ENCODE measurements at regions not wholly inside any gene's neighbourhood (a gene's known extent, or its start where the extent isn't known, plus 50 kb on each side); places are given as distances from the start of the nearest gene placed in this dataset.

DNA sequence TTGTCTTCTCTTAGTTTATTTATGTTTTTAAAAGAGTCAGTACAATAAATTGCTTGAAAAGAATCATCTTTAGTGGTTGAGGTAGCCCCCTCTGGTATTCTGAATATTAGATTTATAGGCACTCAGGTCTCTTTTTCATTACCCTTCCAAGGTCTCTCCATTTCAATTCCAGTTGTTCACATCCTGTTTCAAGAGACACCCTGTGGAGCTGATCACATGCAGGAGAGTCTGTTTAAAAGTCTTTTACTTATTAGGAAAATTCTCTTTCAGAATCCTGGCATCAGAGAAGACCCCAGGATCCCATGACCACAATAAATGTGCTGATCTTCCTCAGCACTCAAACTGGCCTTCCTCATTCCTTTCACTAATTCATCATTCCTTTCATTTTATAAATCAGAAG is 195.7 kb downstream of the ZIC4 start:
- H3K4me1 ChIP-seq = peaks cover 0 to 8% (median 3%) of the 10 kb centered on the region in 10 experiments; a peak in 17 of 20 replicates
- no peaks in the 10 kb centered on the region for H4K20me1 ChIP-seq
- no peak overlapping the region for H3K27ac ChIP-seq
- no peak overlapping the region for H3K4me2 ChIP-seq
- no peak overlapping the region for H3K4me3 ChIP-seq
- no peaks in the 10 kb centered on the region for H3K27me3 ChIP-seq
- no peaks in the 10 kb centered on the region for H3K36me3 ChIP-seq
- H3K9me3 ChIP-seq (replicated peaks in 1 of 11) = peaks cover 9 to 28% (median 15%) of the 10 kb centered on the region in 11 experiments; a peak in 15 of 22 replicates
- H3K9ac ChIP-seq = no peak overlapping the region
- no peak for TF ChIP-seq Cebpa-rat (IDR thresholded peaks at IDR 0.05)

DNA sequence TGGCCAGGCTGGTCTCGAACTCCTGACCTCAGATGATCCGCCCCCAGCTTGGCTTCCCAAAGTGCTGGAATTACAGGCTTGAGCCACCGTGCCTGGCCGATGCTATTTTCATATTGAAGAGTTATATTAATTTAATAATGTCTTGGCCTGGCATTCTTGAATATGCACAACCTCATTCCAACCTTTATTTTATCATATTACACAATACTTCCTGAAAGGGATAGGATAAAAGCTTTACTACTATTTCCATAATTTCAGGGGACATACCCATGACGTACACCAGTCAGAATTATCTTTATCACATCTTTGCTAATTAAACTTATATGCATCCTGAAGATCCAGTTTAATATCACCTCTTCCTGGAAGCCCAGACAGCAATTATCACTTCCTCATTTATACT is 205.3 kb downstream of the ZIC4 start:
- Histone ChIP-seq H3K4me2 (no peak overlapping the region), H3K9ac (no peak overlapping the region)

DNA sequence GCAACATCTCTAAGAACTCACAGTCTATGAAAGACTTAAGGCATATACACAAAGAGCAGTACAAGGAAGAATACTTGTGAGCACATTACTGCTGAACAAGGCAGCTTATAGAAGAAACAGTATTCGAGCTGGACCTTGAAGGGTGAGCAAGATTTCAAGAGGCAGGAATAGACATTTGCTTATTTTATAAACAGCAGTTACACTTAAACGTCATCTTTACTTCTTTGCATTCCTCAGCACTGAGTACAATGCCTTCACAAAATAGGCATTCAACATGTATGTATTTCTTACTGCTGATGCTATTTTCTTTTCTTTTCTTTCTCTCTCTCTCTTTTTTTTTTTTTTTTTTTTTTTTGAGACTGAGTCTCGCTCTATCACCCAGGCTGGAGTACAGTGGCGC is 205.8 kb downstream of the ZIC4 start:
- Histone ChIP-seq H3K27ac (no peak overlapping the region), H3K36me3 (no peaks in the 10 kb centered on the region), H4K20me1 (no peaks in the 10 kb centered on the region), H3K27me3 (no peaks in the 10 kb centered on the region), H3K4me2 (no peak overlapping the region), H3K4me3 (no peak overlapping the region), H3K4me1 (peaks cover 11 to 22% (median 15%) of the 10 kb centered on the region in 10 experiments), H3K9me3 (replicated peaks in 1 of 11) (no peaks in the 10 kb centered on the region), H3K9ac (no peak overlapping the region)
- TF ChIP-seq Cebpa-rat (IDR thresholded peaks at IDR 0.05) = no peak

More for the DNA sequence above, 205.3 kb downstream of the ZIC4 start:
- no peak for TF ChIP-seq Cebpa-rat (IDR thresholded peaks at IDR 0.05)
- no peak overlapping the region for H3K4me3 ChIP-seq
- H3K27me3 ChIP-seq = no peaks in the 10 kb centered on the region
- H4K20me1 ChIP-seq = no peaks in the 10 kb centered on the region
- H3K27ac ChIP-seq = no peak overlapping the region
- H3K9me3 ChIP-seq (replicated peaks in 1 of 11) = peaks cover 0 to 3% (median 0%) of the 10 kb centered on the region in 11 experiments; a peak in 2 of 22 replicates
- H3K4me1 ChIP-seq = peaks cover 13 to 27% (median 20%) of the 10 kb centered on the region in 10 experiments
- no peaks in the 10 kb centered on the region for H3K36me3 ChIP-seq

DNA sequence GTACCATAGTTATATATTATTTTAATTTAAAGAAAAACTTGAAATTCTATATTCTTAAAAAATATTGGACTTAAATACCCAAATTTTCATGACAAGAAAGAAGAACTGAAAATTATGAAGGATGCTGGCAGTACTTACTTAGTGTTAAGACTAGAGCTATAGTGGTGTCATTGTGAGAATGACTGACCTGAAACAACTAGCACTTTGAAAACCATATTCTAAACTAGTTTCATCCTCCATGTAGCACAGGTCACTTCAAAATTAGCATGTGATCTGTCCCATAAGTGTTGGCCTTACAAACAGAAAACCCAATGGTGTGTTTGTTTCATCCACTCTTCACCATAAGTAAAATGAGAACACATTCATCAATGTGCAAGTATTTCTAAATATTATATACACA is 208.6 kb downstream of the ZIC4 start:
- Histone ChIP-seq H3K27me3 (no peaks in the 10 kb centered on the region), H3K4me2 (no peak overlapping the region), H4K20me1 (no peaks in the 10 kb centered on the region), H3K4me3 (no peak overlapping the region), H3K9ac (no peak overlapping the region), H3K4me1 (no peaks in the 10 kb centered on the region), H3K9me3 (replicated peaks in 1 of 11) (no peaks in the 10 kb centered on the region), H3K27ac (no peak overlapping the region), H3K36me3 (no peaks in the 10 kb centered on the region)
- TF ChIP-seq Cebpa-rat (IDR thresholded peaks at IDR 0.05) = no peak

DNA sequence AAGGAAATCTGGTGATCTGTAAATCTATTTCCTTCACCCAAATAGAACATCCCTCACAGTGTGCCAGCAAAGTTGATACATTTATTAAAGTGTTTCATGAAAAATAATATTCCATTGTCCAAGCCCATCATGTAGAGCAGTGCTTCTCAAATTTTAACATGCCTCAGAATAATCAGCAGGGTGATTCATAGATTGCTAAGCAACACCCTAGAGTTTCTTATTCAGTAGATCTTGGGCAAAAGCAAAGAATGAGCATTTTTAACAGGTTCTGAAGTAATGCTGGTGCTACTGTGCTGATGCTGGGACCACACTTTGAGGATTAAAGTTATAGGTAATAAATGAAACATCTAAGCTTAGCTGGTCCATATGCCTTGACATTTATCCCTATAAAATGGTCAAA is 210.5 kb downstream of the ZIC4 start:
- Histone ChIP-seq H3K9me3 (replicated peaks in 1 of 11) (no peaks in the 10 kb centered on the region; a peak in 1 of 22 replicates), H3K4me2 (no peak overlapping the region), H3K27ac (no peak overlapping the region), H3K36me3 (no peaks in the 10 kb centered on the region), H4K20me1 (no peaks in the 10 kb centered on the region), H3K4me3 (no peak overlapping the region), H3K4me1 (no peaks in the 10 kb centered on the region), H3K9ac (no peak overlapping the region), H3K27me3 (no peaks in the 10 kb centered on the region)
- TF ChIP-seq Cebpa-rat (IDR thresholded peaks at IDR 0.05) = no peak

DNA sequence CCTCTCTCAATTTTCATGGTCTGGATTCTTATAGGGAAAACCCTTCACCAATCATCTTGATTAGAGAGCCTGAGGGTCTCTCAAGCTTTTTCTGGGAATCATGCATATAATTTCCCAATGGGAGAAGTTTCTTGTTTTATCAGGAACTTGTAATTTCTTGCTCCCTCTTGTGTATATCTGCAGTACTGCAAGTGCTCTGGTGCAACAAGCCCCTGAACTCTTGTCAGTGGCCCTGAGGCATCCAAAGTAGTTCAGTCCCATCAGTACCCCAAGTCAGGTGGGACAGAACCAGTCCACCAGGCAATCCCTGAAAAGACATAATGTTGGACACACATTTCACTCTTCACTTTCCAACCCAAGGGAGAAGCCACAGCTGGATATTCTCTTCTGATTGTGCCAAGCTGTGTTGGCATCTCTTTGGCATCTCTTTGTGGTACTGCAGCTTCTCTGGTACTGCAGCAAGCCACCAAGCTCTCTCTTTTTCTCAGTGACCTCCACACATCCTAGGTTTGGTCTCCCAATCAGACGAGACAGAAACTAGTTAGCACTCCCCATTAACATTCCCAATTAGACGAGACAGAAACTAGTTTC is 214.5 kb downstream of the ZIC4 start:
- Histone ChIP-seq H3K27ac (no peak overlapping the region), H3K4me3 (no peak overlapping the region), H4K20me1 (no peaks in the 10 kb centered on the region), H3K9ac (no peak overlapping the region), H3K4me2 (no peak overlapping the region), H3K9me3 (replicated peaks in 1 of 11) (peaks cover 0 to 4% (median 0%) of the 10 kb centered on the region in 11 experiments; a peak in 1 of 22 replicates), H3K4me1 (no peaks in the 10 kb centered on the region), H3K27me3 (no peaks in the 10 kb centered on the region), H3K36me3 (no peaks in the 10 kb centered on the region)
- no peak for TF ChIP-seq Cebpa-rat (IDR thresholded peaks at IDR 0.05)

DNA sequence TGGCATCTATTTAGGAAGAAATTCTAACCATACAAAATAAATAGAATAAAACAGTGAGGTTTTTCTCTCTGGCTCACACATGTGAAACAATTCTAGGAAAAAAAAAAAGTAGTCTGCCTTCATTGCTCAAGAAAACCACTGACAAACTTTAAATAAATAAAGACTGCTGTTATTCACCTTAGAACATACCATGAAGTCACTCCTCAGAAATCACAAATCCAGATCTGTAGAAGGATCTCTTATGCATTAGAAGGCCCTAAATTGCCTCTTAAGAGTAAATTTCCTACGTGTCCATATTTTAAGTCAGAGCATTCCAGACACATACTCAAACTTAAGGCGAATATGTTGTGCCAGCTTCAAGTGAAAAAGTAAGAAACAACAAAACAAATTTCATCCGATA is 217.3 kb downstream of the ZIC4 start:
- H3K36me3 ChIP-seq = no peaks in the 10 kb centered on the region
- no peak overlapping the region for H3K27ac ChIP-seq
- H3K9me3 ChIP-seq (replicated peaks in 1 of 11) = peaks cover 0 to 4% (median 0%) of the 10 kb centered on the region in 11 experiments; a peak in 1 of 22 replicates
- H3K4me1 ChIP-seq = no peaks in the 10 kb centered on the region
- H3K27me3 ChIP-seq = no peaks in the 10 kb centered on the region
- H3K4me3 ChIP-seq = no peak overlapping the region
- no peaks in the 10 kb centered on the region for H4K20me1 ChIP-seq
- H3K9ac ChIP-seq = no peak overlapping the region
- TF ChIP-seq Cebpa-rat (IDR thresholded peaks at IDR 0.05) = no peak
- H3K4me2 ChIP-seq = no peak overlapping the region

DNA sequence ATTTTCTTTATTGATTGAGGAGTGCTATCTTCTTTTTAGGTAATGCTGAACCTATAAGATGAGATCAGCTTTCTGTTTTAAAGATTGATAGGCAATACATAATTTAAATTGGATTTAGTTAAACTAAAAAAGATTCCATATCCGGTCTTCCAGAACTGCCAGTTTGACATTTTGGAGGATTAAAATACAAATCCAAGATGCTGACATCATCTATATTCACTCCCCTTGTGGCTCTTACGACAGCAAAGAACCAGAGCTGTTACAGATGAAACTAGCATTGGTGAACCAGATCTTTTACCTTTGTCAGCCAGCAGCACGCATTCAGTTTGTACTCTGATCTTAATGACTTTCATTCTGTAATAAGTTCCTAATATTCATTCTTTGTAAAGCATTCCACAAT is 218.7 kb downstream of the ZIC4 start:
- H3K36me3 ChIP-seq = no peaks in the 10 kb centered on the region
- H4K20me1 ChIP-seq = no peaks in the 10 kb centered on the region
- H3K4me2 ChIP-seq = no peak overlapping the region
- H3K9ac ChIP-seq = no peak overlapping the region
- no peaks in the 10 kb centered on the region for H3K27me3 ChIP-seq
- no peak for TF ChIP-seq Cebpa-rat (IDR thresholded peaks at IDR 0.05)
- H3K27ac ChIP-seq = no peak overlapping the region
- no peaks in the 10 kb centered on the region for H3K4me1 ChIP-seq
- H3K9me3 ChIP-seq (replicated peaks in 1 of 11) = peaks cover 0 to 4% (median 0%) of the 10 kb centered on the region in 11 experiments; a peak in 1 of 22 replicates
- H3K4me3 ChIP-seq = no peak overlapping the region

DNA sequence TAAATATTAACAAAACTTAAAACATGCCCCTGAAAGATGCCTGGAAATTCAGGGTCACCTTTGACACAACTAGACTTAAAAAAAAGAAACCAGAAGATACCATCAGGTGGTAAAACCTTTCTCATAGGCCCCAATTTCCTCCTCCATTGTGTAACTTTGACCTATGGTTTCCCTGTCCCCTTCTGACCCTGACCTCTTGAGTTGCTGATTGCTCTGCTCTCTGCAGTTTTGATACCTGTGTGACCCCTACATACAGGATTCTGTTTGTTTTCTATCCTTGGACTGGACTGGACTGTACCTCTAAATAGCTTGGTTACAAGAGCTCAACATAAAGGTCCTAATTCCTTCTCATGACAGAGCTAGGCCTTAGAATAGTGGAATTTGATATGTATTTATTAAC is 220.6 kb downstream of the ZIC4 start:
- no peak for TF ChIP-seq Cebpa-rat (IDR thresholded peaks at IDR 0.05)
- no peaks in the 10 kb centered on the region for H3K36me3 ChIP-seq
- no peak overlapping the region for H3K4me3 ChIP-seq
- H3K27ac ChIP-seq = no peak overlapping the region
- H4K20me1 ChIP-seq = no peaks in the 10 kb centered on the region
- peaks cover 0 to 3% (median 0%) of the 10 kb centered on the region in 11 experiments; a peak in 1 of 22 replicates for H3K9me3 ChIP-seq (replicated peaks in 1 of 11)
- no peak overlapping the region for H3K4me2 ChIP-seq
- H3K4me1 ChIP-seq = no peaks in the 10 kb centered on the region
- no peak overlapping the region for H3K9ac ChIP-seq
- H3K27me3 ChIP-seq = no peaks in the 10 kb centered on the region

DNA sequence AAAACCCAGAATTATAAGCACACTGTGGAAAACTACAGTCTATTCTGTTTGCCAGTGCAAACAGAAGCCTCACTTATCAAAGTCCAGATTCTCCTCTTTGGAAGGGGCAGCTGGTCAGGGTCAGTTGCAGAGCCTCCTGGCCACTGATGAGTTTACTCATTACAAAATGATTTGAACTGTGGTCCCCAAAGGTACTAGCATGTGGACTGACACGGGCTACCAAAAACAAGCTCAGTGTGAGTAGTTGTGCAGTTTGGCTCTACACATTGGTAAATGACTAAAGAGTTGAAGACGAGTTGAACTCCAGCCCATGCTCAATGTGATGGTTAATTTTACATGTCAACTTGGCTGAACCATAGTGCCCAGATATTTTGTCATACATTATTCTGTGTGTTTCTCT is 221.5 kb downstream of the ZIC4 start:
- Histone ChIP-seq H3K9ac (no peak overlapping the region), H3K9me3 (replicated peaks in 1 of 11) (no peaks in the 10 kb centered on the region), H3K27ac (no peak overlapping the region), H4K20me1 (no peaks in the 10 kb centered on the region), H3K4me3 (no peak overlapping the region), H3K27me3 (no peaks in the 10 kb centered on the region), H3K36me3 (no peaks in the 10 kb centered on the region), H3K4me2 (no peak overlapping the region), H3K4me1 (peaks cover 0 to 7% (median 0%) of the 10 kb centered on the region in 10 experiments; a peak in 2 of 20 replicates)
- TF ChIP-seq Cebpa-rat (IDR thresholded peaks at IDR 0.05) = no peak
